ENCODE measurements at regions not wholly inside any gene's neighbourhood (a gene's known extent, or its start where the extent isn't known, plus 50 kb on each side); places are given as distances from the start of the nearest gene placed in this dataset.

GRCh38 chr3:130627882-130628281, 110.9 kb downstream of the COL6A6 start:
- Histone ChIP-seq H3K4me2 (ENCODE audit: insufficient read depth, low read length) (no peak overlapping the region), H3K9me3 (ENCODE audit: low read depth, low read length) (no peaks in the 10 kb centered on the region), H3K79me2 (ENCODE audit: insufficient read depth, low read length) (no peaks in the 10 kb centered on the region), H3K4me3 (ENCODE audit: insufficient read depth, low read length) (no peak overlapping the region), H4K20me1 (ENCODE audit: insufficient read depth, low read length) (no peaks in the 10 kb centered on the region), H3K27ac (ENCODE audit: low read depth, low read length) (no peak overlapping the region), H3K4me1 (ENCODE audit: insufficient read depth, low read length) (no peaks in the 10 kb centered on the region), H2AFZ (ENCODE audit: low read length) (no peak overlapping the region), H3K36me3 (ENCODE audit: insufficient read depth, low read length) (no peaks in the 10 kb centered on the region), H3K27me3 (ENCODE audit: insufficient read depth, low read length) (no peaks in the 10 kb centered on the region)
- TF ChIP-seq, protein P1, sequence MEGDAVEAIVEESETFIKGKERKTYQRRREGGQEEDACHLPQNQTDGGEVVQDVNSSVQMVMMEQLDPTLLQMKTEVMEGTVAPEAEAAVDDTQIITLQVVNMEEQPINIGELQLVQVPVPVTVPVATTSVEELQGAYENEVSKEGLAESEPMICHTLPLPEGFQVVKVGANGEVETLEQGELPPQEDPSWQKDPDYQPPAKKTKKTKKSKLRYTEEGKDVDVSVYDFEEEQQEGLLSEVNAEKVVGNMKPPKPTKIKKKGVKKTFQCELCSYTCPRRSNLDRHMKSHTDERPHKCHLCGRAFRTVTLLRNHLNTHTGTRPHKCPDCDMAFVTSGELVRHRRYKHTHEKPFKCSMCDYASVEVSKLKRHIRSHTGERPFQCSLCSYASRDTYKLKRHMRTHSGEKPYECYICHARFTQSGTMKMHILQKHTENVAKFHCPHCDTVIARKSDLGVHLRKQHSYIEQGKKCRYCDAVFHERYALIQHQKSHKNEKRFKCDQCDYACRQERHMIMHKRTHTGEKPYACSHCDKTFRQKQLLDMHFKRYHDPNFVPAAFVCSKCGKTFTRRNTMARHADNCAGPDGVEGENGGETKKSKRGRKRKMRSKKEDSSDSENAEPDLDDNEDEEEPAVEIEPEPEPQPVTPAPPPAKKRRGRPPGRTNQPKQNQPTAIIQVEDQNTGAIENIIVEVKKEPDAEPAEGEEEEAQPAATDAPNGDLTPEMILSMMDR (IDR thresholded peaks at IDR 0.05; ENCODE audit: extremely low read depth, low read depth, low read length): no peak
- no peak for DNase-seq (ENCODE audit: insufficient read length, low spot score, missing footprints)

Data from osteoblast (primary cell).